ENCODE measurements at regions not wholly inside any gene's neighbourhood (a gene's known extent, or its start where the extent isn't known, plus 50 kb on each side); places are given as distances from the start of the nearest gene placed in this dataset.

- no peaks in the 10 kb centered on the region for H3K27me3 Mint-ChIP-seq (ENCODE audit: insufficient read depth, unreplicated experiment)
- Histone ChIP-seq H3K4me1 (no peaks in the 10 kb centered on the region), H3K9me3 (no peaks in the 10 kb centered on the region), H3K27me3 (replicated peaks; ENCODE audit: control insufficient read depth, insufficient read depth, low read length) (no peaks in the 10 kb centered on the region), H3K36me3 (ENCODE audit: control insufficient read depth, insufficient read depth, low read length) (no peaks in the 10 kb centered on the region), H3K4me3 (ENCODE audit: low read depth, low read length) (no peak overlapping the region)
- no peak for DNase-seq
- CTCF ChIA-PET: no interaction called here
- TF ChIP-seq CTCF (IDR thresholded peaks at IDR 0.05; ENCODE audit: insufficient read depth in 1 of 2, low read depth in 1 of 2, low read length in 1 of 2, severe bottlenecking in 1 of 2, unreplicated experiment in 1 of 2): no peak
- H3K4me1 Mint-ChIP-seq (ENCODE audit: low read depth, unreplicated experiment): no peaks in the 10 kb centered on the region
- no TSS peak for BruUV-seq (replicated peaks)
- POLR2A ChIA-PET: no interaction called here
- no peaks in the 10 kb centered on the region for H3K9me3 Mint-ChIP-seq (ENCODE audit: unreplicated experiment)
- H3K27ac Mint-ChIP-seq (ENCODE audit: unreplicated experiment): no peak overlapping the region
- intact Hi-C loops (cut with micrococcal nuclease; ENCODE audit: unreplicated experiment): no loop called here
- peaks cover 8% of the 10 kb centered on the region for H3K36me3 Mint-ChIP-seq (ENCODE audit: insufficient read depth, unreplicated experiment)
- H3K4me3 Mint-ChIP-seq (ENCODE audit: unreplicated experiment): no peak overlapping the region
Observed at GRCh38 chr13:73717632-73718031, 416.6 kb downstream of the KLF12 start.

GRCh38 chr13:73715911-73716510 lies 418.2 kb downstream of the KLF12 start:
- BruUV-seq (replicated peaks): no TSS peak
- DNase-seq: no peak
- Mint-ChIP-seq H3K27me3 (ENCODE audit: insufficient read depth, unreplicated experiment) (no peaks in the 10 kb centered on the region), H3K4me3 (ENCODE audit: unreplicated experiment) (no peak overlapping the region), H3K36me3 (ENCODE audit: insufficient read depth, unreplicated experiment) (peaks cover 8% of the 10 kb centered on the region), H3K9me3 (ENCODE audit: unreplicated experiment) (no peaks in the 10 kb centered on the region), H3K4me1 (ENCODE audit: low read depth, unreplicated experiment) (no peaks in the 10 kb centered on the region), H3K27ac (ENCODE audit: unreplicated experiment) (no peak overlapping the region)
- no peaks in the 10 kb centered on the region for H3K27me3 ChIP-seq (replicated peaks; ENCODE audit: control insufficient read depth, insufficient read depth, low read length)
- intact Hi-C loops (cut with micrococcal nuclease; ENCODE audit: unreplicated experiment): no loop called here
- H3K9me3 ChIP-seq: no peaks in the 10 kb centered on the region
- H3K4me3 ChIP-seq (ENCODE audit: low read depth, low read length): no peak overlapping the region
- ChIA-PET POLR2A (no interaction called here), CTCF (no interaction called here)
- no peaks in the 10 kb centered on the region for H3K36me3 ChIP-seq (ENCODE audit: control insufficient read depth, insufficient read depth, low read length)
- no peak for TF ChIP-seq CTCF (IDR thresholded peaks at IDR 0.05; ENCODE audit: insufficient read depth in 1 of 2, low read depth in 1 of 2, low read length in 1 of 2, severe bottlenecking in 1 of 2, unreplicated experiment in 1 of 2)
- H3K4me1 ChIP-seq: no peaks in the 10 kb centered on the region

- Histone ChIP-seq H3K27me3 (replicated peaks; ENCODE audit: control insufficient read depth, insufficient read depth, low read length) (no peaks in the 10 kb centered on the region), H3K9me3 (no peaks in the 10 kb centered on the region), H3K36me3 (ENCODE audit: control insufficient read depth, insufficient read depth, low read length) (no peaks in the 10 kb centered on the region), H3K4me1 (no peaks in the 10 kb centered on the region), H3K4me3 (ENCODE audit: low read depth, low read length) (no peak overlapping the region)
- H3K27me3 Mint-ChIP-seq (ENCODE audit: insufficient read depth, unreplicated experiment): no peaks in the 10 kb centered on the region
- no peak overlapping the region for H3K4me3 Mint-ChIP-seq (ENCODE audit: unreplicated experiment)
- H3K27ac Mint-ChIP-seq (ENCODE audit: unreplicated experiment): no peak overlapping the region
- no TSS peak for BruUV-seq (replicated peaks)
- intact Hi-C loops (cut with micrococcal nuclease; ENCODE audit: unreplicated experiment): no loop called here
- no peak for DNase-seq
- ChIA-PET POLR2A (no interaction called here), CTCF (no interaction called here)
- no peaks in the 10 kb centered on the region for H3K9me3 Mint-ChIP-seq (ENCODE audit: unreplicated experiment)
- peaks cover 8% of the 10 kb centered on the region for H3K36me3 Mint-ChIP-seq (ENCODE audit: insufficient read depth, unreplicated experiment)
- no peak for TF ChIP-seq CTCF (IDR thresholded peaks at IDR 0.05; ENCODE audit: insufficient read depth in 1 of 2, low read depth in 1 of 2, low read length in 1 of 2, severe bottlenecking in 1 of 2, unreplicated experiment in 1 of 2)
- H3K4me1 Mint-ChIP-seq (ENCODE audit: low read depth, unreplicated experiment): no peaks in the 10 kb centered on the region
Observed at GRCh38 chr13:73715114-73715910, 418.9 kb downstream of the KLF12 start.

All from Caco-2 (cell line).